OCI-LY3 (cell line): ENCODE measurements at regions not wholly inside any gene's neighbourhood (a gene's known extent, or its start where the extent isn't known, plus 50 kb on each side); places are given as distances from the start of the nearest gene placed in this dataset.

Experiments used
- EZH2phosphoT487 ChIP-seq: fragments of 200-600 bp; shearing (Covaris generic); IDR thresholded peaks from 2 replicates; pipeline ENCODE4 v1.6.1; 2018; ENCODE audit warnings: antibody characterized with exemption, mixed run types, low read depth
- TF ChIP-seq, protein P1 (sequence below): fragments of 200-600, 300-600 bp; sonication (generic); IDR thresholded peaks from 2 replicates; pipeline ENCODE4 v1.5.1; 2014; ENCODE audit warnings: antibody characterized with exemption, low read length, low read depth

DNA sequence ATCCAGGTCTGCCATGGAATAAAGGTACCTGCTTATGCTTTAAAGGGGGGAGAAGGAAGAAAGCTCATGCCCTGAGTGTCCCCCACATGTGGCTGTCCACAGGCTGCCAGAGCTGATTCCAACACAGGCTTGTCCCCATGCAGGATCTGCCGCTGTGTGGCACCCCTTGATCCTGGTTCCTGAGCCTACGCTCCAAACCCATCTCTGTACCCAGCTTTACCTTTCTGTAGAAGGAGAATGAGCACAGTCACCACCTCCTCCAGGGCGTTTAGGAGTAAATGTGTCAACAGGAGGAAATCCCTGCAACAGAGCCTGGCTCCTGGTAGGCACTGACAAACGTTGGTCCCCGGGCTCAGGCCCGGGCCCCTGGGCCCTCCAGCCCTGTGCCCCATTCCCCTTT is 175.6 kb downstream of the RBFOX3 start:
- TF ChIP-seq, protein P1, sequence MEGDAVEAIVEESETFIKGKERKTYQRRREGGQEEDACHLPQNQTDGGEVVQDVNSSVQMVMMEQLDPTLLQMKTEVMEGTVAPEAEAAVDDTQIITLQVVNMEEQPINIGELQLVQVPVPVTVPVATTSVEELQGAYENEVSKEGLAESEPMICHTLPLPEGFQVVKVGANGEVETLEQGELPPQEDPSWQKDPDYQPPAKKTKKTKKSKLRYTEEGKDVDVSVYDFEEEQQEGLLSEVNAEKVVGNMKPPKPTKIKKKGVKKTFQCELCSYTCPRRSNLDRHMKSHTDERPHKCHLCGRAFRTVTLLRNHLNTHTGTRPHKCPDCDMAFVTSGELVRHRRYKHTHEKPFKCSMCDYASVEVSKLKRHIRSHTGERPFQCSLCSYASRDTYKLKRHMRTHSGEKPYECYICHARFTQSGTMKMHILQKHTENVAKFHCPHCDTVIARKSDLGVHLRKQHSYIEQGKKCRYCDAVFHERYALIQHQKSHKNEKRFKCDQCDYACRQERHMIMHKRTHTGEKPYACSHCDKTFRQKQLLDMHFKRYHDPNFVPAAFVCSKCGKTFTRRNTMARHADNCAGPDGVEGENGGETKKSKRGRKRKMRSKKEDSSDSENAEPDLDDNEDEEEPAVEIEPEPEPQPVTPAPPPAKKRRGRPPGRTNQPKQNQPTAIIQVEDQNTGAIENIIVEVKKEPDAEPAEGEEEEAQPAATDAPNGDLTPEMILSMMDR = no peak
- TF ChIP-seq EZH2phosphoT487 = no peak
